GM06990 (cell line): ENCODE measurements at regions not wholly inside any gene's neighbourhood (a gene's known extent, or its start where the extent isn't known, plus 50 kb on each side); places are given as distances from the start of the nearest gene placed in this dataset.
A peak's percentile ranks its signal among the peaks of the same experiment; 100 is the strongest.

Source experiments
- DNase-seq: peaks from one replicate; pipeline ENCODE4 v3.0.0-alpha.2; 2011; ENCODE audit not compliant: insufficient read length; ENCODE audit errors: extremely low read depth
- H3K27me3 ChIP-seq: replicated peaks from 2 replicates; pipeline ENCODE4 v1.6.0; 2011; ENCODE audit warnings: low read length; ENCODE audit not compliant: control insufficient read depth, insufficient read depth
- H3K36me3 ChIP-seq: 2 replicates; pipeline ENCODE4 v1.5.1; 2011; ENCODE audit warnings: low read length; ENCODE audit not compliant: control insufficient read depth, insufficient read depth
- H3K4me3 ChIP-seq: replicated peaks from 2 replicates; pipeline ENCODE4 v1.5.1; 2011; ENCODE audit warnings: low read depth, mild to moderate bottlenecking, control low read depth, low read length
- TF ChIP-seq, protein P1 (sequence below): IDR thresholded peaks from 2 replicates; pipeline ENCODE4 v1.5.1; 2011; ENCODE audit warnings: low read length, control low read depth, mild to moderate bottlenecking, inconsistent platforms; ENCODE audit not compliant: insufficient read depth, poor library complexity, severe bottlenecking

DNA sequence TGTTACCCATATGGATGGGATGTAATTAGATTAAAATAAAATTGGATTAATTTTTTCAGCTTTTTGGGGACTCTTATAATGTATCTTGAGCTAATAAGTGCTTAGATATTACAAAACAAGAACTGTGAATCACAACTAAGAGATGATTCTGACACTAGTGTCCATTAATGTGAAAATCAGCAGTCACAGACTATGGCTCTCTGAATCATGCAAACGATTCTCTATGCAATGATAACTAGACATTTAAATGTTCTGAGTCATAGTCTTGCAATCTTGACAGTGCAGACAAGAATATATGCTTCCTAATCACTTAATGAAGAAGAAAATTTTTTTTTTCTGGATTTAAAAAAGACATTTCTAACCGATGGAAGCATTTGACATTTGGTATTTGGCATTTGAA lies 82.2 kb upstream of the OPRM1 start:
- Histone ChIP-seq H3K4me3 (no peak overlapping the region), H3K27me3 (no peaks in the 10 kb centered on the region), H3K36me3 (no peaks in the 10 kb centered on the region)
- no peak for DNase-seq
- TF ChIP-seq, protein P1, sequence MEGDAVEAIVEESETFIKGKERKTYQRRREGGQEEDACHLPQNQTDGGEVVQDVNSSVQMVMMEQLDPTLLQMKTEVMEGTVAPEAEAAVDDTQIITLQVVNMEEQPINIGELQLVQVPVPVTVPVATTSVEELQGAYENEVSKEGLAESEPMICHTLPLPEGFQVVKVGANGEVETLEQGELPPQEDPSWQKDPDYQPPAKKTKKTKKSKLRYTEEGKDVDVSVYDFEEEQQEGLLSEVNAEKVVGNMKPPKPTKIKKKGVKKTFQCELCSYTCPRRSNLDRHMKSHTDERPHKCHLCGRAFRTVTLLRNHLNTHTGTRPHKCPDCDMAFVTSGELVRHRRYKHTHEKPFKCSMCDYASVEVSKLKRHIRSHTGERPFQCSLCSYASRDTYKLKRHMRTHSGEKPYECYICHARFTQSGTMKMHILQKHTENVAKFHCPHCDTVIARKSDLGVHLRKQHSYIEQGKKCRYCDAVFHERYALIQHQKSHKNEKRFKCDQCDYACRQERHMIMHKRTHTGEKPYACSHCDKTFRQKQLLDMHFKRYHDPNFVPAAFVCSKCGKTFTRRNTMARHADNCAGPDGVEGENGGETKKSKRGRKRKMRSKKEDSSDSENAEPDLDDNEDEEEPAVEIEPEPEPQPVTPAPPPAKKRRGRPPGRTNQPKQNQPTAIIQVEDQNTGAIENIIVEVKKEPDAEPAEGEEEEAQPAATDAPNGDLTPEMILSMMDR = no peak

DNA sequence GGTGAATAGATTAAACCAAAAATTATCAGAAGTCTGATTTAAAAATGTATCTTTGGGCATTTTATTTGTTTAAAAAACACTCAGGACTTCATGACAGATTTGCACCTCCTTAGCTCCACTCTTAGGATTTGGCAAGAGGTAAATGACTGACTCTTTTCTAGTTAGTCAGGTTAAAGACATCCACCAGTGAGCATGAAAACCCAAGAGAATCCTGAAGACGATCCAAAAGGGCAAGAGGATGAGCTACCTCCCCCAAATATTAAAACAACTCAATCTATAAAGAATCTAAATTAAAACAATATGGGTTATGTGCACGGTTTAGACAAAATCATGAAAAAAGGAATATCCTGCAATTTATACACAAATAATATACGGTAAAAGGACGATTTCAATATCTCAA lies 89.4 kb upstream of the OPRM1 start:
- Histone ChIP-seq H3K4me3 (no peak overlapping the region), H3K36me3 (no peaks in the 10 kb centered on the region), H3K27me3 (no peaks in the 10 kb centered on the region)
- TF ChIP-seq, protein P1 = no peak
- no peak for DNase-seq

- no peaks in the 10 kb centered on the region for H3K36me3 ChIP-seq
- H3K4me3 ChIP-seq = no peak overlapping the region
- TF ChIP-seq, protein P1 = peak; percentile 98
- no peak for DNase-seq
- no peaks in the 10 kb centered on the region for H3K27me3 ChIP-seq
These were observed 91.1 kb upstream of the OPRM1 start for GRCh38 chr6:153947808-153948447.

DNA sequence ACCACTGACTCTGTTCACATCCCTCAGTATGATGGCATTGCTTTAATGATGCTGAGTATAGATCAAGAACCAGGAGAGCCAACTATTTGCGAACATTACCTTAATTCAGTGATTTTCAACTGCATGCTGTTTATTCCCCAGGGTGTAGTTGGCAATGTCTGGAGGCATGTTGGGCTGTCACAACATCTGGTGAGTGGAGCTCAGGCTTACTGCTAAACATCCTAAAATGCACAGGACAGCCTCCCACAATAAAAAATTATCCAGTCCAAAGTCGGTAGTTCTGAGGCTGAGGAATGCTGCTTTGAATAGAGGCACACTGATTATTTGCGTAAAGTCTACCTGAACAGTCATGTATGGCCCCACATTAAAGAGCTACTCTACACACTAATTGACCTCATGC lies 94.8 kb upstream of the OPRM1 start:
- H3K27me3 ChIP-seq = no peaks in the 10 kb centered on the region
- DNase-seq = no peak
- no peaks in the 10 kb centered on the region for H3K36me3 ChIP-seq
- H3K4me3 ChIP-seq = no peak overlapping the region
- TF ChIP-seq, protein P1 = no peak

- TF ChIP-seq, protein P1 = no peak
- H3K27me3 ChIP-seq = no peaks in the 10 kb centered on the region
- H3K36me3 ChIP-seq = no peaks in the 10 kb centered on the region
- DNase-seq = no peak
- no peak overlapping the region for H3K4me3 ChIP-seq
These were observed 96.7 kb upstream of the OPRM1 start for GRCh38 chr6:153942361-153942760.

- Histone ChIP-seq H3K27me3 (no peaks in the 10 kb centered on the region), H3K4me3 (no peak overlapping the region), H3K36me3 (no peaks in the 10 kb centered on the region)
- TF ChIP-seq, protein P1 = no peak
- no peak for DNase-seq
These were observed 97.3 kb upstream of the OPRM1 start for GRCh38 chr6:153941768-153942167.
